Thyroid gland (tissue), 4 donors: ENCODE measurements at regions not wholly inside any gene's neighbourhood (a gene's known extent, or its start where the extent isn't known, plus 50 kb on each side); places are given as distances from the start of the nearest gene placed in this dataset.
"Not testable (repeated sequence)": the region's sequence is repeated elsewhere in the genome, so short reads cannot be mapped to it uniquely, and the experiment has no call there.

ENCODE experiments used
- DNase-seq, 2 donors: peaks; one replicate each; pipeline ENCODE4 v3.0.0-alpha.2; 2019
- H3K27ac ChIP-seq, 3 donors: fragments of 200-600 bp; sonication (generic); 1 replicate in 2 of 3; 2 replicates in 1 of 3; pipeline ENCODE4 v1.5.1; 2016 to 2019; ENCODE audit warnings: mild to moderate bottlenecking in 1 of 3, moderate library complexity in 1 of 3
- H3K27me3 ChIP-seq: fragments of 200-600 bp; sonication (generic); one replicate; pipeline ENCODE4 v1.5.1; 2019
- H3K36me3 ChIP-seq, 2 donors: fragments of 200-600 bp; sonication (generic); one replicate each; pipeline ENCODE4 v1.5.1; 2016 to 2019
- H3K4me1 ChIP-seq, 2 donors: fragments of 200-600 bp; sonication (generic); one replicate each; pipeline ENCODE4 v1.5.1; 2017 to 2019
- H3K4me3 ChIP-seq, 3 donors: fragments of 200-600 bp; sonication (generic); replicated peaks in 1 of 3; 1 replicate in 2 of 3; 2 replicates in 1 of 3; pipeline ENCODE4 v1.5.1; 2016; ENCODE audit warnings: mild to moderate bottlenecking in 1 of 3
- H3K9me3 ChIP-seq: fragments of 200-600 bp; sonication (generic); one replicate; pipeline ENCODE4 v1.5.1; 2017
- CTCF ChIP-seq, 6 experiments: fragments of 200-600 bp in 3 of 6; fragments of 450-650 bp in 3 of 6; sonication (generic) in 3 of 6; IDR thresholded peaks; one replicate each; pipeline ENCODE4 v1.5.1; 2016 to 2019; ENCODE audit warnings: antibody characterized with exemption in 6 of 6, mild to moderate bottlenecking in 2 of 6, inconsistent platforms in 1 of 6, moderate library complexity in 1 of 6
- POLR2A ChIP-seq, 2 donors: fragments of 450-650 bp; IDR thresholded peaks; one replicate each; pipeline ENCODE4 v1.6.1; 2017; ENCODE audit warnings: antibody characterized with exemption in 2 of 2, mild to moderate bottlenecking in 2 of 2, moderate library complexity in 1 of 2
- WGBS, 2 donors: methylation state at CpG; one replicate each; pipeline ENCODE4 v1.1.5; 2017; 5-methylcytosine and 5-hydroxymethylcytosine counted together
- intact Hi-C: fragments of 100-400 bp; cut with DNase I; formaldehyde crosslinking; loops from one replicate; pipeline ENCODE4 v1.15.1; 2023

GRCh38 chr4:147222906-147223305 is 258.0 kb upstream of the EDNRA start:
- Histone ChIP-seq H3K27me3 (no peaks in the 10 kb centered on the region), H3K4me1 (no peaks in the 10 kb centered on the region), H3K27ac (no peak overlapping the region), H3K4me3 (no peak overlapping the region), H3K9me3 (no peaks in the 10 kb centered on the region), H3K36me3 (no peaks in the 10 kb centered on the region)
- 77 to 82% methylated on average over 4 of the region's 4 CpGs for WGBS, 2 donors
- intact Hi-C loops, result no loop called here
- TF ChIP-seq CTCF (IDR thresholded peaks at IDR 0.05), result no peak
- TF ChIP-seq POLR2A (IDR thresholded peaks at IDR 0.05), result no peak
- no peak for DNase-seq

DNA sequence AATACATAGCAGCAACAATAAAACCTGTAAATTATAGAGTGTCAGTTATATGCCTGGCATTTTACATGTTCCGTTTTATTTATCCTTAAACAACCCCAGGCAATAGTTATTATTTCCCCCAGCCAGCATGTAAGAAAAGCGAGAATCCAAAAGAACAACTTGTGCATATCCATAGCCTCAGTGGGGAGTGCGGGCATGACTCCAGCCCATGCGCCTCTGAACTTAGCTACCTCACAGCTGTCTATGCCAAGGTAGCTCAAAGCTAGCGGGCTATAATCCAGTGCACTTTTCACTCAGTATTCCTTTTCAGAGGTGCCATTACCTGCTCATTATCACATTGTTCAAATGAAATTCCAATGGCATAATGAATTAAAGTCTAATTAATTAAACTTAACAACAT is 257.3 kb upstream of the EDNRA start:
- no peak overlapping the region for H3K27ac ChIP-seq
- no peak for TF ChIP-seq CTCF (IDR thresholded peaks at IDR 0.05)
- no peak for TF ChIP-seq POLR2A (IDR thresholded peaks at IDR 0.05)
- DNase-seq, result no peak
- H3K9me3 ChIP-seq, result no peaks in the 10 kb centered on the region
- intact Hi-C loops, result no loop called here
- H3K36me3 ChIP-seq, result no peaks in the 10 kb centered on the region
- H3K4me1 ChIP-seq, result no peaks in the 10 kb centered on the region
- whole genome bisulfite sequencing, 2 donors, result 92 to 94% methylated on average over 5 of the region's 5 CpGs
- H3K27me3 ChIP-seq, result no peaks in the 10 kb centered on the region
- H3K4me3 ChIP-seq, result no peak overlapping the region

DNA sequence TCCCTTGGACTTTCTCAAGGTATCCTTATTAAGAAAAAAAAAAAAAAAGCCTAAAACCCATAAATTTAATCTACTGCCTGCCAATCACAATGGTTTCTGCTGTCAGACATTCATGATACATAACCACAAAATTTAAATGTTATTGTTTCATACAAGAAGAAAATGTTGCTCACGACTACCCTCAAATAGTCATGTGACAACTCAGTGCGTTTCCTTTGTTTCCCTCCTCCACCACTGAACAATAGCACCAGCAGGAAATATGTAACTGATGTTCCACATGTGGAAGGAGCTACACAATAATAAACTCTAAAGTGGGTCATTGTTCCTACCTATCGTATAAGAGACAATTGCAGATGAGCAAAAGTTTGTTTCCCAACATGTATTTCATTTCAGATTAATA is 244.1 kb upstream of the EDNRA start:
- Histone ChIP-seq H3K36me3 (no peaks in the 10 kb centered on the region), H3K27ac (no peak overlapping the region), H3K4me3 (no peak overlapping the region), H3K9me3 (no peaks in the 10 kb centered on the region), H3K27me3 (no peaks in the 10 kb centered on the region), H3K4me1 (no peaks in the 10 kb centered on the region)
- DNase-seq, result no peak
- intact Hi-C loops, result no loop called here
- 72 to 80% methylated on average over 3 of the region's 3 CpGs for WGBS, 2 donors
- TF ChIP-seq POLR2A (IDR thresholded peaks at IDR 0.05) (no peak), CTCF (IDR thresholded peaks at IDR 0.05) (no peak)

GRCh38 chr4:147244786-147245185 is 236.1 kb upstream of the EDNRA start:
- WGBS, 2 donors, result 0% methylated on average over 1 of the region's 1 CpG
- TF ChIP-seq CTCF (IDR thresholded peaks at IDR 0.05) (no peak), POLR2A (IDR thresholded peaks at IDR 0.05) (no peak)
- intact Hi-C loops, result no loop called here

GRCh38 chr4:147246096-147246495 is 234.8 kb upstream of the EDNRA start:
- 93% methylated on average over 1 of the region's 1 CpG for WGBS, 2 donors
- Histone ChIP-seq H3K9me3 (no peaks in the 10 kb centered on the region), H3K4me3 (no peak overlapping the region), H3K27me3 (no peaks in the 10 kb centered on the region), H3K4me1 (no peaks in the 10 kb centered on the region), H3K36me3 (no peaks in the 10 kb centered on the region), H3K27ac (no peak overlapping the region)
- no peak for DNase-seq
- TF ChIP-seq POLR2A (IDR thresholded peaks at IDR 0.05) (no peak), CTCF (IDR thresholded peaks at IDR 0.05) (no peak)
- intact Hi-C loops, result no loop called here

More at GRCh38 chr4:147244786-147245185, 236.1 kb upstream of the EDNRA start:
- no peaks in the 10 kb centered on the region for H3K27me3 ChIP-seq
- no peak overlapping the region for H3K27ac ChIP-seq
- no peaks in the 10 kb centered on the region for H3K9me3 ChIP-seq
- no peak overlapping the region for H3K4me3 ChIP-seq
- no peak for DNase-seq
- no peaks in the 10 kb centered on the region for H3K4me1 ChIP-seq
- no peaks in the 10 kb centered on the region for H3K36me3 ChIP-seq

DNA sequence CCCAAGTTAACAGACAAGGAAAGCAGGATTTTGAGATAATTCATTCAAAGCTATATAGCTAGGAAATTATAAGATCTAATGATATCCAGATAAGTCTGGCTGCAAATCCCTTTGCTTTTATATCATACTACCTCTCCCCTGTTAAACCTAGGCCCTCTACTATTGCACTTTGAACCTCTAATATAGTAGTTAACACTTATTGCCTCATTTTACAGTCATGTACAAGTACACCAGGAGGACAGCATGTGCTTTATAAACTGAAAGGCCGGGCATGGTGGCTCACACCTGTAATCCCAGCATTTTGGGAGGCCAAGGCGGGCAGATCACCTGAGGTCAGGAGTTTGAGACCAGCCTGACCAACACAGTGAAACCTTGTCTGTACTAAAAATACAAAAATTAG is 234.4 kb upstream of the EDNRA start:
- DNase-seq, H3K9me3 ChIP-seq, H3K27me3 ChIP-seq, H3K4me1 ChIP-seq, H3K36me3 ChIP-seq, intact Hi-C loops, H3K4me3 ChIP-seq, H3K27ac ChIP-seq: not testable (repeated sequence)
- WGBS, 2 donors, result 97 to 98% methylated on average over 2 of the region's 2 CpGs
